ENCODE measurements at regions not wholly inside any gene's neighbourhood (a gene's known extent, or its start where the extent isn't known, plus 50 kb on each side); places are given as distances from the start of the nearest gene placed in this dataset.
"Not testable (repeated sequence)": the region's sequence is repeated elsewhere in the genome, so short reads cannot be mapped to it uniquely, and the experiment has no call there.

DNA sequence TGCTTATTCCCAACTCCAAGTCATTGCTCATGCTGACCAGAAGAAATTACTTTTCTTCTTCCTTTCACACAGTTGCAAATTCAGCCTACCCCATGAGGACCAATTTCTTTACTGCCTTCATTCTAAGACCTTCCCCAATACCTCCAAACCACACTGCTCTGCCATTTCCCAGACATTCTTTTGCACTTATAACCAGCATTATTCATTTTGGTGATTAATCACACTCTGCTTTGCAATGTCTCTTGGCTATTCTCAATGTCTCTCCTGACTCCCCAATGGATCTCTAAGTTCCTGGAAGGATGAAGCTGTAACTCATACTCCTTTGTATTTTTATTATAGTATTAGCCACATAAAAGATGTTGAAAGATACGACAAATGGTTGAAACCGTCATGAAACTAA lies 105.7 kb upstream of the RANBP3L start:
- no peak overlapping the region for H3K4me3 ChIP-seq (ENCODE audit: low read depth, poor library complexity, severe bottlenecking)
- no peak for TF ChIP-seq POLR2A (IDR thresholded peaks at IDR 0.05)
- TF ChIP-seq, protein P1, sequence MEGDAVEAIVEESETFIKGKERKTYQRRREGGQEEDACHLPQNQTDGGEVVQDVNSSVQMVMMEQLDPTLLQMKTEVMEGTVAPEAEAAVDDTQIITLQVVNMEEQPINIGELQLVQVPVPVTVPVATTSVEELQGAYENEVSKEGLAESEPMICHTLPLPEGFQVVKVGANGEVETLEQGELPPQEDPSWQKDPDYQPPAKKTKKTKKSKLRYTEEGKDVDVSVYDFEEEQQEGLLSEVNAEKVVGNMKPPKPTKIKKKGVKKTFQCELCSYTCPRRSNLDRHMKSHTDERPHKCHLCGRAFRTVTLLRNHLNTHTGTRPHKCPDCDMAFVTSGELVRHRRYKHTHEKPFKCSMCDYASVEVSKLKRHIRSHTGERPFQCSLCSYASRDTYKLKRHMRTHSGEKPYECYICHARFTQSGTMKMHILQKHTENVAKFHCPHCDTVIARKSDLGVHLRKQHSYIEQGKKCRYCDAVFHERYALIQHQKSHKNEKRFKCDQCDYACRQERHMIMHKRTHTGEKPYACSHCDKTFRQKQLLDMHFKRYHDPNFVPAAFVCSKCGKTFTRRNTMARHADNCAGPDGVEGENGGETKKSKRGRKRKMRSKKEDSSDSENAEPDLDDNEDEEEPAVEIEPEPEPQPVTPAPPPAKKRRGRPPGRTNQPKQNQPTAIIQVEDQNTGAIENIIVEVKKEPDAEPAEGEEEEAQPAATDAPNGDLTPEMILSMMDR (IDR thresholded peaks at IDR 0.05) = no peak
- WGBS, 2 donors = 89 to 93% methylated on average over 2 of the region's 2 CpGs
- no peak for DNase-seq (ENCODE audit: low spot score in 2 of 2)
- intact Hi-C loops (cut with DNase I; ENCODE audit: low total_unique reads) = no loop called here

DNA sequence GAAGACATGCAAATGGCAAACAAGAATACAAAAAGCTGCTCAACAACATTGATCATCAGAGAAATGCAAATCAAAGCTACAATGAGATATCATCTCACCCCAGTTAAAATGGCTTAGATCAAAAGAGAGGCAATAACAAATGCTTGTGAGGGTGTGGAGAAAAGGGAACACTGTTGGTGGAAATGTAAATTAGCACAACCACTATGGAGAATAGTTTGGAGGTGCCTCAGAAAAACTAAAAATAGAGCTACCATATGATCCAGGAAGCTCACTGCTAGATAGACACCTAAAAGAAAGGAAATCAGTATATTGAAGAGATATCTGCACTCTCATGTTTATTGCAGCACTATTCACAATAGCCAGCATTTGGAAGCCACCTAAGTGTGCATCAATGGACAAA lies 108.0 kb upstream of the RANBP3L start:
- not testable (repeated sequence) for H3K4me3 ChIP-seq (ENCODE audit: low read depth, poor library complexity, severe bottlenecking); DNase-seq (ENCODE audit: low spot score in 2 of 2)
- intact Hi-C loops (cut with DNase I; ENCODE audit: low total_unique reads) = loop anchor here (10.0 kb wide), 1 partner anchor 95 kb away; no protein-coding TSS in a partner anchor

DNA sequence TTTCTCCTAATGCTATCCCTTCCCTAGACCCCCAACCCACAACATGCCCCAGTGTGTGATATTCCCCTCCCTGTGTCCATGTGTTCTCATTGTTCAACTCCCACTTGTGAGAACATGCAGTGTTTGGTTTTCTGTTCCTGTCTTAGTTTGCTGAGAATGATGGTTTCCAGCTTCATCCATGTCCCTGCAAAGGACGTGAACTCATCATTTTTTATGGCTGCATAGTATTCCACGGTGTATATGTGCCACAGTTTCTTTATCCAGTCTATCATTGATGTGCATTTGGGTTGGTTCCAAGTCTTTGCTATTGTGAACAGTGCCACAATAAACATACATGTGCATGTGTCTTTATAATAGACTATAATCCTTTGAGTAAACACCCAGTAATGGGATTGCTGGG lies 109.0 kb upstream of the RANBP3L start:
- not testable (repeated sequence) for H3K4me3 ChIP-seq (ENCODE audit: low read depth, poor library complexity, severe bottlenecking); DNase-seq (ENCODE audit: low spot score in 2 of 2)
- intact Hi-C loops (cut with DNase I; ENCODE audit: low total_unique reads) = loop anchor here (10.0 kb wide), 1 partner anchor 94 kb away; no protein-coding TSS in a partner anchor
- 92 to 96% methylated on average over 2 of the region's 2 CpGs for WGBS, 2 donors

- 17 to 25% methylated on average over 3 of the region's 3 CpGs for WGBS, 2 donors
- intact Hi-C loops (cut with DNase I; ENCODE audit: low total_unique reads) = loop anchor here (2.0 to 10.0 kb wide), 2 partner anchors 90 to 278 kb away; no protein-coding TSS in a partner anchor
- H3K4me3 ChIP-seq (ENCODE audit: low read depth, poor library complexity, severe bottlenecking) = no peak overlapping the region
- DNase-seq (ENCODE audit: low spot score in 2 of 2) = no peak
- no peak for TF ChIP-seq POLR2A (IDR thresholded peaks at IDR 0.05)
- TF ChIP-seq, protein P1 (IDR thresholded peaks at IDR 0.05) = no peak
Observed at GRCh38 chr5:36414869-36415282, 113.2 kb upstream of the RANBP3L start.

GRCh38 chr5:36416605-36417004 lies 114.9 kb upstream of the RANBP3L start:
- no peak for DNase-seq (ENCODE audit: low spot score in 2 of 2)
- no peak overlapping the region for H3K4me3 ChIP-seq (ENCODE audit: low read depth, poor library complexity, severe bottlenecking)
- TF ChIP-seq POLR2A (IDR thresholded peaks at IDR 0.05) = no peak
- TF ChIP-seq, protein P1 (IDR thresholded peaks at IDR 0.05) = no peak
- intact Hi-C loops (cut with DNase I; ENCODE audit: low total_unique reads) = loop anchor here (10.0 kb wide), 1 partner anchor 88 kb away; no protein-coding TSS in a partner anchor

DNA sequence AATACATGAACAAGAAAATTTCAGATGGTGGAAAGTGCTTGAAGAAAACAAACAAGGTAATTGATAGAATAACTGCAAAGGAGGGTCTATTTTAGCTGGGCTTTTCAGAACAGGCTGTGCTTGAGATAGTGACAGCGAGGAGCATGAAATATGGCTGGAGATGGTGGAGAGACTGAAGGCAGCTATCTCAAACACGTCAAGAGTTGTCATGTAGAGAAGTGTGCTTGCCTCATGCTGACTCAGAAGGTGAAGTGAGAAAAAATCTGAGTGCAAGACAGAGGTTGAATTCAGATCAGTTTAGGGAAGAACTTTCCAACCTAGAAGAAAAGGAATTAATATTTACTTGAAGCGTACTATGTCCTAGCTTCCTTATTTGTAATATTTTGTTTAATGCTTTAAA lies 115.5 kb upstream of the RANBP3L start:
- intact Hi-C loops (cut with DNase I; ENCODE audit: low total_unique reads) = loop anchor here (10.0 kb wide), 1 partner anchor 88 kb away; no protein-coding TSS in a partner anchor
- WGBS, 2 donors = 68 to 81% methylated on average over 3 of the region's 3 CpGs
- TF ChIP-seq, protein P1 (IDR thresholded peaks at IDR 0.05) = no peak
- no peak for TF ChIP-seq POLR2A (IDR thresholded peaks at IDR 0.05)
- DNase-seq (ENCODE audit: low spot score in 2 of 2) = no peak
- H3K4me3 ChIP-seq (ENCODE audit: low read depth, poor library complexity, severe bottlenecking) = no peak overlapping the region

DNA sequence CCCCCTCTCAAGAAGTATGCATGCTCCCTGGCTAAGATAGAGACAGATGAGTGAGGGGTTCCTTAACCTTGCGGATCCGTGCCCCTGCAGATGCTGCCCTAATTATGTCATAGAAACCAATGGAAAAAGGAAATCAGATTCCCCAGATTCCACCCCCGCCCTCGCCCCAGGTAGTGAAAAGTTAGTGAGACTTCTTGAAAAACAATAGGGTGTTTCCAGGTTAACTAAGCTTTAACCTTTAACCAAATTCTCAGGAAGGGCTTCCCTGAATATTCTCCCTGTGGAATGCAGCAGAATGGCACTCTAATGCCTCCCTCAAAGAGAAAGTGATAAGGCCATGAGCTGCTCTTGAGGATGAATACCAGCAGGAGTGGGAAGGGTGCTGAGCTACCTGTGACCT lies 116.0 kb upstream of the RANBP3L start:
- H3K4me3 ChIP-seq (ENCODE audit: low read depth, poor library complexity, severe bottlenecking) = no peak overlapping the region
- no peak for TF ChIP-seq POLR2A (IDR thresholded peaks at IDR 0.05)
- TF ChIP-seq, protein P1 (IDR thresholded peaks at IDR 0.05) = no peak
- DNase-seq (ENCODE audit: low spot score in 2 of 2) = no peak
- 72 to 76% methylated on average over 4 of the region's 4 CpGs for WGBS, 2 donors
- intact Hi-C loops (cut with DNase I; ENCODE audit: low total_unique reads) = loop anchor here (10.0 kb wide), 1 partner anchor 87 kb away; no protein-coding TSS in a partner anchor

All from lower leg skin (tissue), 4 donors.